GM21367 (cell line): ENCODE measurements at regions not wholly inside any gene's neighbourhood (a gene's known extent, or its start where the extent isn't known, plus 50 kb on each side); places are given as distances from the start of the nearest gene placed in this dataset.

Experiments used
- ATAC-seq: cut with Tn5 transposase; IDR thresholded peaks from one replicate; pipeline ENCODE4 v1.9.1; 2021; ENCODE audit not compliant: unreplicated experiment

- ATAC-seq = no peak
Measured at GRCh38 chr1:209231476-209232156, 351.9 kb upstream of the CAMK1G start.

GRCh38 chr1:209232197-209232596 is 351.3 kb upstream of the CAMK1G start:
- no peak for ATAC-seq

GRCh38 chr1:209232759-209233158 is 350.8 kb upstream of the CAMK1G start:
- ATAC-seq = no peak

- no peak for ATAC-seq
Measured at GRCh38 chr1:209235166-209235565, 348.3 kb upstream of the CAMK1G start.

GRCh38 chr1:209238356-209238755 is 345.2 kb upstream of the CAMK1G start:
- ATAC-seq = no peak

- no peak for ATAC-seq
Measured at GRCh38 chr1:209240351-209240750, 343.2 kb upstream of the CAMK1G start.

- ATAC-seq = no peak
Measured at GRCh38 chr1:209241487-209241886, 342.0 kb upstream of the CAMK1G start.

GRCh38 chr1:209248649-209249279 is 334.8 kb upstream of the CAMK1G start:
- peak; percentile 81 for ATAC-seq

GRCh38 chr1:209249280-209249670 is 334.2 kb upstream of the CAMK1G start:
- no peak for ATAC-seq

- ATAC-seq = no peak
Measured at GRCh38 chr1:209249785-209250440, 333.6 kb upstream of the CAMK1G start.

GRCh38 chr1:209250861-209251636 is 332.5 kb upstream of the CAMK1G start:
- ATAC-seq = no peak

GRCh38 chr1:209256766-209257350 is 326.7 kb upstream of the CAMK1G start:
- no peak for ATAC-seq

GRCh38 chr1:209257454-209257853 is 326.1 kb upstream of the CAMK1G start:
- ATAC-seq = no peak

- ATAC-seq = no peak
Measured at GRCh38 chr1:209260136-209260535, 323.4 kb upstream of the CAMK1G start.

GRCh38 chr1:209262631-209263030 is 320.9 kb upstream of the CAMK1G start:
- ATAC-seq = no peak

GRCh38 chr1:209265301-209265700 is 318.2 kb upstream of the CAMK1G start:
- ATAC-seq = no peak

- no peak for ATAC-seq
Measured at GRCh38 chr1:209266590-209267205, 316.8 kb upstream of the CAMK1G start.

- no peak for ATAC-seq
Measured at GRCh38 chr1:209267968-209268367, 315.5 kb upstream of the CAMK1G start.

GRCh38 chr1:209268479-209268878 is 315.0 kb upstream of the CAMK1G start:
- no peak for ATAC-seq

- ATAC-seq = no peak
Measured at GRCh38 chr1:209276321-209276720, 307.2 kb upstream of the CAMK1G start.

GRCh38 chr1:209277662-209278061 is 305.9 kb upstream of the CAMK1G start:
- ATAC-seq = no peak
